ENCODE measurements at regions not wholly inside any gene's neighbourhood (a gene's known extent, or its start where the extent isn't known, plus 50 kb on each side); places are given as distances from the start of the nearest gene placed in this dataset.

GRCh38 chr1:88311907-88312306 is 372.2 kb upstream of the PKN2 start:
- no peak overlapping the region for H3K27ac ChIP-seq
- TF ChIP-seq CTCF (IDR thresholded peaks at IDR 0.05) (no peak), ZFX (IDR thresholded peaks at IDR 0.05; ENCODE audit: borderline replicate concordance) (no peak)

- TF ChIP-seq ZFX (IDR thresholded peaks at IDR 0.05; ENCODE audit: borderline replicate concordance) (no peak), CTCF (IDR thresholded peaks at IDR 0.05) (no peak)
- H3K27ac ChIP-seq, result no peak overlapping the region
These were observed 366.7 kb upstream of the PKN2 start for GRCh38 chr1:88317396-88317795.

GRCh38 chr1:88318740-88319139 is 365.3 kb upstream of the PKN2 start:
- H3K27ac ChIP-seq, result no peak overlapping the region
- TF ChIP-seq CTCF (IDR thresholded peaks at IDR 0.05) (no peak), ZFX (IDR thresholded peaks at IDR 0.05; ENCODE audit: borderline replicate concordance) (no peak)

- no peak overlapping the region for H3K27ac ChIP-seq
- TF ChIP-seq ZFX (IDR thresholded peaks at IDR 0.05; ENCODE audit: borderline replicate concordance) (no peak), CTCF (IDR thresholded peaks at IDR 0.05) (no peak)
These were observed 363.8 kb upstream of the PKN2 start for GRCh38 chr1:88320291-88320690.

GRCh38 chr1:88321706-88322105 is 362.4 kb upstream of the PKN2 start:
- TF ChIP-seq ZFX (IDR thresholded peaks at IDR 0.05; ENCODE audit: borderline replicate concordance) (no peak), CTCF (IDR thresholded peaks at IDR 0.05) (no peak)
- no peak overlapping the region for H3K27ac ChIP-seq

- H3K27ac ChIP-seq, result no peak overlapping the region
These were observed 359.2 kb upstream of the PKN2 start for GRCh38 chr1:88324899-88325298.

More at GRCh38 chr1:88324899-88325298, 359.2 kb upstream of the PKN2 start:
- TF ChIP-seq ZFX (IDR thresholded peaks at IDR 0.05; ENCODE audit: borderline replicate concordance), result no peak
- no peak for TF ChIP-seq CTCF (IDR thresholded peaks at IDR 0.05)
